K562 (cell line): ENCODE measurements at regions not wholly inside any gene's neighbourhood (a gene's known extent, or its start where the extent isn't known, plus 50 kb on each side); places are given as distances from the start of the nearest gene placed in this dataset.

Experiments
- ATAC-seq: fragments of 200-7000 bp; cut with Tn5 transposase; 3 replicates; pipeline ENCODE4 v1.9.1; 2020; ENCODE audit warnings: moderate library complexity
- BruUV-seq: library from RNA; stranded (reverse); fragments of 400-500 nt; replicated peaks from 2 replicates; lab custom pipeline; 2021; lab: Mats Ljungman, UMichigan
- CTCF ChIA-PET: fragments of 300-600 bp; formaldehyde crosslinking; extraction: SDS; loops from one replicate; lab custom pipeline; 2021; ENCODE audit warnings: low intra/inter-chr PET ratio; lab: Yijun Ruan, JAX
- POLR2A ChIA-PET: fragments of 300-600, 350-650 bp; sonication (Branson Sonifier 250); formaldehyde crosslinking; extraction: SDS; loops from one replicate; lab custom pipeline; 2021; ENCODE audit warnings: antibody characterized with exemption, inconsistent platforms; lab: Yijun Ruan, JAX
- DNase-seq, 4 experiments: peaks; one replicate each; pipeline versions ENCODE4 v3.0.0 to v3.0.0-alpha.2; 2011 to 2018; ENCODE audit warnings: low spot score in 3 of 4, mixed read lengths in 3 of 4; ENCODE audit errors: extremely low read depth in 1 of 4
- FAIRE-seq: peaks from 2 replicates; lab custom pipeline; 2011; peaks lifted over from hg19 to GRCh38; lab: Jason Lieb, UNC
- H2AFZ ChIP-seq: 2 replicates; pipeline ENCODE4 v1.6.0; 2011; ENCODE audit warnings: low read depth, low read length, control low read depth, inconsistent platforms
- H3K27ac ChIP-seq: fragments of 200-600 bp; 3 replicates; pipeline ENCODE4 v1.8.0; 2011; ENCODE audit warnings: low read depth, mild to moderate bottlenecking, control low read depth, inconsistent platforms, low read length, moderate library complexity, mixed read lengths; ENCODE audit errors: extremely low read depth
- H3K27me3 ChIP-seq, 2 experiments: fragments of 300-600 bp in 1 of 2; 2 replicates in 1 of 2; 3 replicates in 1 of 2; pipeline versions ENCODE4 v1.6.0 to v1.8.0; 2011; ENCODE audit warnings: inconsistent platforms in 2 of 2, low read length in 2 of 2, mild to moderate bottlenecking in 1 of 2, mixed read lengths in 1 of 2, moderate library complexity in 1 of 2; ENCODE audit not compliant: control insufficient read depth in 2 of 2, insufficient read depth in 2 of 2
- H3K36me3 ChIP-seq: fragments of 300-600 bp; 3 replicates; pipeline ENCODE4 v1.8.0; 2011; ENCODE audit warnings: mild to moderate bottlenecking, low read length, inconsistent platforms; ENCODE audit not compliant: control insufficient read depth, insufficient read depth
- H3K4me1 ChIP-seq, 2 experiments: fragments of 200-600 bp in 1 of 2; replicated peaks in 1 of 2; 2 replicates in 1 of 2; 3 replicates in 1 of 2; pipeline versions ENCODE4 v1.5.1 to v1.8.0; 2011; ENCODE audit warnings: inconsistent platforms in 2 of 2, low read length in 2 of 2, mild to moderate bottlenecking in 1 of 2, mixed read lengths in 1 of 2, moderate library complexity in 1 of 2; ENCODE audit not compliant: control insufficient read depth in 2 of 2, insufficient read depth in 2 of 2
- H3K4me2 ChIP-seq: 2 replicates; pipeline ENCODE4 v1.6.1; 2011; ENCODE audit warnings: low read length, control low read depth, inconsistent platforms, mixed read lengths; ENCODE audit not compliant: insufficient read depth
- H3K4me3 ChIP-seq: fragments of 200-600 bp; sonication (generic), shearing (Covaris generic); 2 replicates; pipeline ENCODE4 v1.5.1; 2016; ENCODE audit warnings: control low read depth, inconsistent platforms
- H3K79me2 ChIP-seq: fragments of 200-600 bp; 3 replicates; pipeline ENCODE4 v1.8.0; 2011; ENCODE audit warnings: low read length, inconsistent platforms; ENCODE audit not compliant: control insufficient read depth, insufficient read depth
- H3K9ac ChIP-seq, 2 experiments: 2 replicates each; pipeline versions ENCODE4 v1.6.0 to v1.6.1; 2011; ENCODE audit warnings: low read depth in 2 of 2, low read length in 2 of 2, control low read depth in 1 of 2, inconsistent platforms in 1 of 2, mild to moderate bottlenecking in 1 of 2, mixed read lengths in 1 of 2; ENCODE audit not compliant: insufficient read depth in 1 of 2
- H3K9me1 ChIP-seq: one replicate; pipeline ENCODE4 v1.6.0; 2011; ENCODE audit warnings: inconsistent platforms, mild to moderate bottlenecking, low read length, moderate library complexity; ENCODE audit not compliant: control insufficient read depth, insufficient read depth
- H3K9me3 ChIP-seq: replicated peaks from 2 replicates; pipeline ENCODE4 v1.5.1; 2011; ENCODE audit warnings: low read depth, low read length, inconsistent platforms; ENCODE audit not compliant: control insufficient read depth, insufficient read depth
- H4K20me1 ChIP-seq: replicated peaks from 2 replicates; pipeline ENCODE4 v1.6.1; 2011; ENCODE audit warnings: low read length, inconsistent platforms, mixed read lengths; ENCODE audit not compliant: control insufficient read depth, insufficient read depth
- BACH1 ChIP-seq: fragments of 200-800 bp; sonication (Bioruptor generic); IDR thresholded peaks from 2 replicates; pipeline ENCODE4 v1.6.1; 2016; ENCODE audit warnings: missing genetic modification characterization, missing compliant biosample characterization
- STAG1 ChIP-seq: sonication (generic); formaldehyde crosslinking; IDR thresholded peaks from 2 replicates; pipeline ENCODE4 v1.5.0; 2020; ENCODE audit warnings: missing genetic modification reagents, borderline replicate concordance
- WGBS: fragments of 100-300 bp; shearing (Covaris generic); methylation state at CpG from one replicate; pipeline ENCODE4 v1.1.6; 2016; ENCODE audit warnings: low coverage, mixed read lengths; ENCODE audit not compliant: insufficient coverage; ENCODE audit errors: missing lambda C conversion rate; 5-methylcytosine and 5-hydroxymethylcytosine counted together
- in situ Hi-C: fragments of 300-500 bp; cut with MboI; formaldehyde crosslinking; loops from 4 replicates; pipeline ENCODE4 v1.15.0; 2018; ENCODE audit warnings: inconsistent platforms, mixed read lengths
- intact Hi-C: fragments of 100-400 bp; cut with micrococcal nuclease; formaldehyde crosslinking; loops from 2 replicates; pipeline ENCODE4 v1.14.2; 2022
- TF ChIP-seq, protein P1 (sequence below): fragments of 450-650 bp; IDR thresholded peaks from 2 replicates; pipeline ENCODE4 v1.6.1; 2014; ENCODE audit warnings: low read depth, mild to moderate bottlenecking, moderate library complexity, borderline replicate concordance
- TF ChIP-seq, protein P2 (sequence below): fragments of 450-650 bp; conservative IDR thresholded peaks from 2 replicates; pipeline ENCODE4 v1.6.1; 2016; ENCODE audit warnings: missing genetic modification characterization, low read depth, mild to moderate bottlenecking, missing compliant biosample characterization, moderate library complexity

DNA sequence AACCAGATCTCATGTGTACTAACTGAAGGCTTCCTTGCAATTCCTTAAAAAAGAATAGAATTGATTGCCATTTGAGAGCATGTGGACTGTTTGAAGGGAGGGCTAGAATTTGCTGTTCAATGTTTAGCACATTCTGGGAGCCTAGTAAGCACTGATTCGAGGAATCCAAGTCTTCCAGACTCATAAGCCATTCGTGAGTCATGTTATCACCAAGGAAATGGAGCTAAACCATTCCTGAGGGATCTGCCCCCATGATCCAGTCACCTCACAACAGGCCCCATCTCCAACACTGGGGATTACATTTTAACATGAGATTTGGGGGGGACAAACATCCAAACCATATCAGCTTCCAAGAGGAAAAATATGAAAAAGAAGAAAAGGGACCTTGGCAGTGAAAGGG is 276.4 kb downstream of the KCNRG start:
- no peak overlapping the region for H3K9ac ChIP-seq
- BruUV-seq = no TSS peak
- ChIA-PET CTCF (no interaction called here), POLR2A (interaction anchor here (0.7 to 0.8 kb wide), 2 partner anchors 25 to 137 kb away, joined by 3 to 4 read pairs; no protein-coding TSS in a partner anchor)
- in situ Hi-C loops (no loop called here), intact Hi-C loops (no loop called here)
- no peaks in the 10 kb centered on the region for H3K79me2 ChIP-seq
- DNase-seq (no peak), FAIRE-seq (no peak), ATAC-seq (no peak)
- no peaks in the 10 kb centered on the region for H3K9me1 ChIP-seq
- no peaks in the 10 kb centered on the region for H3K9me3 ChIP-seq
- no peaks in the 10 kb centered on the region for H4K20me1 ChIP-seq
- H3K27me3 ChIP-seq = no peaks in the 10 kb centered on the region
- no peak overlapping the region for H2AFZ ChIP-seq
- WGBS = 18% methylated on average over 2 of the region's 2 CpGs
- H3K4me3 ChIP-seq = no peak overlapping the region
- no peak overlapping the region for H3K27ac ChIP-seq
- H3K36me3 ChIP-seq = no peaks in the 10 kb centered on the region
- TF ChIP-seq BACH1 (tag) = no peak
- no peak for TF ChIP-seq STAG1 (CRISPR knock-in tag)
- TF ChIP-seq, protein P1, sequence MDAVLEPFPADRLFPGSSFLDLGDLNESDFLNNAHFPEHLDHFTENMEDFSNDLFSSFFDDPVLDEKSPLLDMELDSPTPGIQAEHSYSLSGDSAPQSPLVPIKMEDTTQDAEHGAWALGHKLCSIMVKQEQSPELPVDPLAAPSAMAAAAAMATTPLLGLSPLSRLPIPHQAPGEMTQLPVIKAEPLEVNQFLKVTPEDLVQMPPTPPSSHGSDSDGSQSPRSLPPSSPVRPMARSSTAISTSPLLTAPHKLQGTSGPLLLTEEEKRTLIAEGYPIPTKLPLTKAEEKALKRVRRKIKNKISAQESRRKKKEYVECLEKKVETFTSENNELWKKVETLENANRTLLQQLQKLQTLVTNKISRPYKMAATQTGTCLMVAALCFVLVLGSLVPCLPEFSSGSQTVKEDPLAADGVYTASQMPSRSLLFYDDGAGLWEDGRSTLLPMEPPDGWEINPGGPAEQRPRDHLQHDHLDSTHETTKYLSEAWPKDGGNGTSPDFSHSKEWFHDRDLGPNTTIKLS = no peak
- TF ChIP-seq, protein P2, sequence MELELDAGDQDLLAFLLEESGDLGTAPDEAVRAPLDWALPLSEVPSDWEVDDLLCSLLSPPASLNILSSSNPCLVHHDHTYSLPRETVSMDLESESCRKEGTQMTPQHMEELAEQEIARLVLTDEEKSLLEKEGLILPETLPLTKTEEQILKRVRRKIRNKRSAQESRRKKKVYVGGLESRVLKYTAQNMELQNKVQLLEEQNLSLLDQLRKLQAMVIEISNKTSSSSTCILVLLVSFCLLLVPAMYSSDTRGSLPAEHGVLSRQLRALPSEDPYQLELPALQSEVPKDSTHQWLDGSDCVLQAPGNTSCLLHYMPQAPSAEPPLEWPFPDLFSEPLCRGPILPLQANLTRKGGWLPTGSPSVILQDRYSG (tag) = no peak
- no peak overlapping the region for H3K4me2 ChIP-seq
- no peaks in the 10 kb centered on the region for H3K4me1 ChIP-seq
